H9 (cell line): ENCODE measurements at regions not wholly inside any gene's neighbourhood (a gene's known extent, or its start where the extent isn't known, plus 50 kb on each side); places are given as distances from the start of the nearest gene placed in this dataset.

Experiments
- DNase-seq: peaks from one replicate; pipeline ENCODE4 v3.0.0-alpha.2; 2017
- H2AFZ ChIP-seq: one replicate; pipeline ENCODE4 v1.6.1; 2013; ENCODE audit warnings: mild to moderate bottlenecking, low read length, control low read depth, moderate library complexity
- H2AK5ac ChIP-seq: 2 replicates; pipeline ENCODE4 v1.6.1; 2013; ENCODE audit warnings: low read length, control low read depth, mixed read lengths; ENCODE audit not compliant: insufficient read length
- H2BK120ac ChIP-seq: one replicate; pipeline ENCODE4 v1.6.1; 2013; ENCODE audit warnings: low read depth, mild to moderate bottlenecking, low read length, control low read depth, inconsistent platforms; ENCODE audit not compliant: poor library complexity, severe bottlenecking
- H2BK12ac ChIP-seq: 2 replicates; pipeline ENCODE4 v1.6.1; 2013; ENCODE audit warnings: low read length, control low read depth, mixed read lengths, low read depth; ENCODE audit not compliant: insufficient read length
- H2BK15ac ChIP-seq: 2 replicates; pipeline ENCODE4 v1.6.1; 2013; ENCODE audit warnings: low read depth, low read length, control low read depth
- H2BK20ac ChIP-seq: one replicate; pipeline ENCODE4 v1.6.1; 2013; ENCODE audit warnings: low read depth, mild to moderate bottlenecking, low read length, control low read depth, inconsistent platforms; ENCODE audit not compliant: poor library complexity, severe bottlenecking
- H2BK5ac ChIP-seq: 2 replicates; pipeline ENCODE4 v1.6.1; 2013; ENCODE audit warnings: low read length, control low read depth, mixed read lengths; ENCODE audit not compliant: insufficient read length
- H3K14ac ChIP-seq: 2 replicates; pipeline ENCODE4 v1.6.1; 2013; ENCODE audit warnings: low read length, control low read depth; ENCODE audit not compliant: insufficient read depth
- H3K18ac ChIP-seq: 2 replicates; pipeline ENCODE4 v1.6.1; 2013; ENCODE audit warnings: low read depth, mild to moderate bottlenecking, mixed read lengths, low read length, control low read depth; ENCODE audit not compliant: insufficient read length
- H3K23ac ChIP-seq: 2 replicates; pipeline ENCODE4 v1.6.1; 2013; ENCODE audit warnings: low read length, control low read depth, mixed read lengths, low read depth; ENCODE audit not compliant: insufficient read length
- H3K23me2 ChIP-seq: 2 replicates; pipeline ENCODE4 v1.6.1; 2013; ENCODE audit warnings: low read depth, mild to moderate bottlenecking, mixed read lengths, low read length, control low read depth; ENCODE audit not compliant: insufficient read length, poor library complexity, severe bottlenecking
- H3K27ac ChIP-seq: 2 replicates; pipeline ENCODE4 v1.5.1; 2013; ENCODE audit warnings: low read length, control low read depth, mixed read lengths, low read depth; ENCODE audit not compliant: insufficient read length
- H3K27me3 ChIP-seq: 2 replicates; pipeline ENCODE4 v1.6.1; 2013; ENCODE audit warnings: low read length, control low read depth, inconsistent platforms; ENCODE audit not compliant: insufficient read depth
- H3K4ac ChIP-seq: 2 replicates; pipeline ENCODE4 v1.6.1; 2013; ENCODE audit warnings: low read depth, mild to moderate bottlenecking, control low read depth, inconsistent platforms, low read length, moderate library complexity
- H3K4me1 ChIP-seq: 2 replicates; pipeline ENCODE4 v1.6.1; 2013; ENCODE audit warnings: low read length, control low read depth, inconsistent platforms; ENCODE audit not compliant: insufficient read depth
- H3K4me2 ChIP-seq: 2 replicates; pipeline ENCODE4 v1.6.1; 2013; ENCODE audit warnings: low read length, control low read depth, mixed read lengths; ENCODE audit not compliant: insufficient read length, insufficient read depth
- H3K56ac ChIP-seq: 2 replicates; pipeline ENCODE4 v1.6.1; 2013; ENCODE audit warnings: low read depth, mild to moderate bottlenecking, mixed read lengths, low read length, control low read depth; ENCODE audit not compliant: insufficient read length
- H3K79me1 ChIP-seq: 2 replicates; pipeline ENCODE4 v1.6.1; 2013; ENCODE audit warnings: low read depth, mild to moderate bottlenecking, moderate library complexity, low read length, control low read depth, inconsistent platforms; ENCODE audit not compliant: insufficient read depth, poor library complexity, severe bottlenecking
- H3K79me2 ChIP-seq: 2 replicates; pipeline ENCODE4 v1.6.1; 2013; ENCODE audit warnings: low read length, control low read depth, inconsistent platforms; ENCODE audit not compliant: insufficient read depth
- H3K9ac ChIP-seq: 2 replicates; pipeline ENCODE4 v1.6.1; 2013; ENCODE audit warnings: low read length, control low read depth, mixed read lengths; ENCODE audit not compliant: insufficient read length; ENCODE audit errors: extremely low read depth
- H3K9me3 ChIP-seq: one replicate; pipeline ENCODE4 v1.6.1; 2013; ENCODE audit warnings: low read depth, low read length, inconsistent platforms; ENCODE audit not compliant: control insufficient read depth
- H3T11ph ChIP-seq: one replicate; pipeline ENCODE4 v1.6.1; 2013; ENCODE audit warnings: mild to moderate bottlenecking, low read length, control low read depth, inconsistent platforms
- H4K20me1 ChIP-seq: one replicate; pipeline ENCODE4 v1.6.1; 2013; ENCODE audit not compliant: control insufficient read depth, insufficient read length, insufficient read depth
- H4K5ac ChIP-seq: 2 replicates; pipeline ENCODE4 v1.6.1; 2013; ENCODE audit warnings: low read depth, mild to moderate bottlenecking, mixed read lengths, low read length, control low read depth; ENCODE audit not compliant: insufficient read length
- H4K8ac ChIP-seq: replicated peaks from 2 replicates; pipeline ENCODE4 v1.6.1; 2013; ENCODE audit warnings: low read length, control low read depth, mixed read lengths, low read depth; ENCODE audit not compliant: insufficient read length
- H4K91ac ChIP-seq: 2 replicates; pipeline ENCODE4 v1.6.1; 2013; ENCODE audit warnings: low read depth, mild to moderate bottlenecking, moderate library complexity, mixed read lengths, low read length, control low read depth; ENCODE audit not compliant: insufficient read length
- H3K27ac Mint-ChIP-seq, 3 experiments: 2 replicates in 2 of 3; 3 replicates in 1 of 3; pipeline ENCODE4 v1.8.0; 2020 to 2021; ENCODE audit warnings: mixed read lengths in 3 of 3, mild to moderate bottlenecking in 1 of 3, moderate library complexity in 1 of 3
- H3K27me3 Mint-ChIP-seq: 2 replicates; pipeline ENCODE4 v1.8.0; 2021; ENCODE audit warnings: low read depth, mild to moderate bottlenecking, moderate library complexity, mixed read lengths
- H3K36me3 Mint-ChIP-seq, 3 experiments: 2 replicates in 2 of 3; 3 replicates in 1 of 3; pipeline ENCODE4 v1.8.0; 2020 to 2021; ENCODE audit warnings: low read depth in 3 of 3, mixed read lengths in 3 of 3; ENCODE audit not compliant: insufficient read depth in 1 of 3
- H3K4me1 Mint-ChIP-seq, 2 experiments: 2 replicates each; pipeline ENCODE4 v1.8.0; 2020; ENCODE audit warnings: mixed read lengths in 2 of 2
- H3K4me3 Mint-ChIP-seq, 2 experiments: 2 replicates in 1 of 2; 3 replicates in 1 of 2; pipeline ENCODE4 v1.8.0; 2020 to 2021; ENCODE audit warnings: mild to moderate bottlenecking in 2 of 2, mixed read lengths in 2 of 2, moderate library complexity in 1 of 2
- H3K9me3 Mint-ChIP-seq, 2 experiments: 2 replicates in 1 of 2; 3 replicates in 1 of 2; pipeline ENCODE4 v1.8.0; 2020; ENCODE audit warnings: mild to moderate bottlenecking in 2 of 2, mixed read lengths in 2 of 2, moderate library complexity in 1 of 2
- CTCF ChIP-seq: fragments of 200-600 bp; sonication (generic); conservative IDR thresholded peaks from 3 replicates; pipeline ENCODE4 v1.8.0; 2021; ENCODE audit warnings: antibody characterized with exemption, mild to moderate bottlenecking
- whole genome bisulfite sequencing: extraction: QIAGEN DNeasy Blood & Tissue Kit; methylation state at CpG from one replicate; pipeline ENCODE4 v1.1.7; 2013; ENCODE audit warnings: missing lambda C conversion rate, low lambda C conversion rate, mixed read lengths; ENCODE audit not compliant: insufficient read length; ENCODE audit errors: extremely low coverage; 5-methylcytosine and 5-hydroxymethylcytosine counted together

DNA sequence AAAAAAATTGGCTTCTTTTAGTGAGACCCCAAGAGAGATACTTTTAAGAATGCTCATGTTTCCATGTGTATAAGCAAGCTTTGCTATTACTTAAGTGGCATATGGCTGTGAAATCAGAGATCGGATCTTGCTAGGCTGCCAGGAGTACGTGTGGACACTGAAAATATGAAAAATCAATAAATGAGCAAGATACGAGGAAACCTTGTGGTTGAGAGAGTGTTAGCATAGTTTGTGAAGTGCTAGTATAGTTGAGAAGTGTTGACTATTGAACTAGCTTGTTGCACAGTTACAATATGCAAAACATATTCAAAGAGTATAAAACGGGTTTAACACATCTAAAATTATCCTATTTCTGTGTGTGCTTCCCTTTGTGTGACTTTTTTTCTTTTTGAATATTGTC lies 230.9 kb upstream of the NOVA1 start:
- H3K4me1 ChIP-seq: no peaks in the 10 kb centered on the region
- no peak overlapping the region for H3K9ac ChIP-seq
- no CpG with 5 or more reads among the region's 4 CpGs for WGBS
- H3K27ac Mint-ChIP-seq: no peak overlapping the region
- no peak overlapping the region for H2BK20ac ChIP-seq
- H3K36me3 Mint-ChIP-seq: no peaks in the 10 kb centered on the region
- TF ChIP-seq CTCF: no peak
- H3K14ac ChIP-seq: no peak overlapping the region
- H3K9me3 ChIP-seq: no peaks in the 10 kb centered on the region
- H3K4me1 Mint-ChIP-seq: no peaks in the 10 kb centered on the region
- H4K5ac ChIP-seq: no peak overlapping the region
- no peak overlapping the region for H3K4me2 ChIP-seq
- no peak overlapping the region for H4K91ac ChIP-seq
- H3T11ph ChIP-seq: no peak overlapping the region
- H3K27ac ChIP-seq: no peak overlapping the region
- H2BK5ac ChIP-seq: no peak overlapping the region
- no peak overlapping the region for H2AFZ ChIP-seq
- no peaks in the 10 kb centered on the region for H3K23me2 ChIP-seq
- no peak overlapping the region for H3K56ac ChIP-seq
- no peak overlapping the region for H2AK5ac ChIP-seq
- no peaks in the 10 kb centered on the region for H4K20me1 ChIP-seq
- no peak overlapping the region for H2BK120ac ChIP-seq
- H3K18ac ChIP-seq: no peak overlapping the region
- no peaks in the 10 kb centered on the region for H3K79me2 ChIP-seq
- no peaks in the 10 kb centered on the region for H3K27me3 Mint-ChIP-seq
- no peak overlapping the region for H2BK12ac ChIP-seq
- H3K4ac ChIP-seq: no peak overlapping the region
- no peak overlapping the region for H3K23ac ChIP-seq
- H2BK15ac ChIP-seq: no peak overlapping the region
- no peak overlapping the region for H3K4me3 Mint-ChIP-seq
- no peaks in the 10 kb centered on the region for H3K9me3 Mint-ChIP-seq
- H4K8ac ChIP-seq: no peak overlapping the region
- DNase-seq: no peak
- H3K79me1 ChIP-seq: no peaks in the 10 kb centered on the region
- H3K27me3 ChIP-seq: no peaks in the 10 kb centered on the region
